Calu3 (cell line): ENCODE measurements at regions not wholly inside any gene's neighbourhood (a gene's known extent, or its start where the extent isn't known, plus 50 kb on each side); places are given as distances from the start of the nearest gene placed in this dataset.

ENCODE experiments used
- BruUV-seq: library from RNA; stranded (reverse); fragments of 400-500 nt; replicated peaks from 2 replicates; lab custom pipeline; 2021; lab: Mats Ljungman, UMichigan
- CTCF ChIA-PET: fragments of 300-600 bp; sonication (Branson Sonifier 250); formaldehyde crosslinking; loops from one replicate; lab custom pipeline; 2022; ENCODE audit warnings: antibody characterized with exemption; lab: Charles Lee
- DNase-seq: peaks from one replicate; pipeline ENCODE4 v3.0.0; 2022
- H3K27ac Mint-ChIP-seq: one replicate; pipeline ENCODE4 v1.8.0; 2022; ENCODE audit warnings: mixed read lengths; ENCODE audit not compliant: unreplicated experiment
- H3K27me3 Mint-ChIP-seq: one replicate; pipeline ENCODE4 v1.8.0; 2022; ENCODE audit warnings: mixed read lengths; ENCODE audit not compliant: unreplicated experiment
- H3K36me3 Mint-ChIP-seq: one replicate; pipeline ENCODE4 v1.8.0; 2022; ENCODE audit warnings: mild to moderate bottlenecking, moderate library complexity, mixed read lengths; ENCODE audit not compliant: insufficient read depth, unreplicated experiment
- H3K4me1 Mint-ChIP-seq: one replicate; pipeline ENCODE4 v1.8.0; 2022; ENCODE audit warnings: mild to moderate bottlenecking, low read depth, mixed read lengths; ENCODE audit not compliant: unreplicated experiment
- H3K4me3 Mint-ChIP-seq: one replicate; pipeline ENCODE4 v1.8.0; 2022; ENCODE audit warnings: mild to moderate bottlenecking, low read depth, moderate library complexity, mixed read lengths; ENCODE audit not compliant: unreplicated experiment
- H3K9me3 Mint-ChIP-seq: one replicate; pipeline ENCODE4 v1.8.0; 2022; ENCODE audit warnings: low read depth, mixed read lengths; ENCODE audit not compliant: unreplicated experiment
- intact Hi-C: fragments of 100-400 bp; cut with micrococcal nuclease; formaldehyde crosslinking; loops from one replicate; pipeline ENCODE4 v1.10.0; 2022; ENCODE audit not compliant: unreplicated experiment
- TF ChIP-seq, protein P1 (sequence below): fragments of 200-600 bp; IDR thresholded peaks from one replicate; pipeline ENCODE4 v1.8.0; 2022; ENCODE audit warnings: antibody characterized with exemption; ENCODE audit not compliant: unreplicated experiment

- DNase-seq: no peak
- H3K36me3 Mint-ChIP-seq: peaks cover 5% of the 10 kb centered on the region
- intact Hi-C loops: no loop called here
- TF ChIP-seq, protein P1, sequence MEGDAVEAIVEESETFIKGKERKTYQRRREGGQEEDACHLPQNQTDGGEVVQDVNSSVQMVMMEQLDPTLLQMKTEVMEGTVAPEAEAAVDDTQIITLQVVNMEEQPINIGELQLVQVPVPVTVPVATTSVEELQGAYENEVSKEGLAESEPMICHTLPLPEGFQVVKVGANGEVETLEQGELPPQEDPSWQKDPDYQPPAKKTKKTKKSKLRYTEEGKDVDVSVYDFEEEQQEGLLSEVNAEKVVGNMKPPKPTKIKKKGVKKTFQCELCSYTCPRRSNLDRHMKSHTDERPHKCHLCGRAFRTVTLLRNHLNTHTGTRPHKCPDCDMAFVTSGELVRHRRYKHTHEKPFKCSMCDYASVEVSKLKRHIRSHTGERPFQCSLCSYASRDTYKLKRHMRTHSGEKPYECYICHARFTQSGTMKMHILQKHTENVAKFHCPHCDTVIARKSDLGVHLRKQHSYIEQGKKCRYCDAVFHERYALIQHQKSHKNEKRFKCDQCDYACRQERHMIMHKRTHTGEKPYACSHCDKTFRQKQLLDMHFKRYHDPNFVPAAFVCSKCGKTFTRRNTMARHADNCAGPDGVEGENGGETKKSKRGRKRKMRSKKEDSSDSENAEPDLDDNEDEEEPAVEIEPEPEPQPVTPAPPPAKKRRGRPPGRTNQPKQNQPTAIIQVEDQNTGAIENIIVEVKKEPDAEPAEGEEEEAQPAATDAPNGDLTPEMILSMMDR: no peak
- peaks cover 3% of the 10 kb centered on the region for H3K9me3 Mint-ChIP-seq
- no peaks in the 10 kb centered on the region for H3K4me1 Mint-ChIP-seq
- BruUV-seq: no TSS peak
- H3K27me3 Mint-ChIP-seq: peaks cover 76% of the 10 kb centered on the region
- CTCF ChIA-PET: no interaction called here
- no peak overlapping the region for H3K27ac Mint-ChIP-seq
- H3K4me3 Mint-ChIP-seq: no peak overlapping the region
Measured at GRCh38 chr9:92177591-92177990, 62.4 kb upstream of the SPTLC1 start.

DNA sequence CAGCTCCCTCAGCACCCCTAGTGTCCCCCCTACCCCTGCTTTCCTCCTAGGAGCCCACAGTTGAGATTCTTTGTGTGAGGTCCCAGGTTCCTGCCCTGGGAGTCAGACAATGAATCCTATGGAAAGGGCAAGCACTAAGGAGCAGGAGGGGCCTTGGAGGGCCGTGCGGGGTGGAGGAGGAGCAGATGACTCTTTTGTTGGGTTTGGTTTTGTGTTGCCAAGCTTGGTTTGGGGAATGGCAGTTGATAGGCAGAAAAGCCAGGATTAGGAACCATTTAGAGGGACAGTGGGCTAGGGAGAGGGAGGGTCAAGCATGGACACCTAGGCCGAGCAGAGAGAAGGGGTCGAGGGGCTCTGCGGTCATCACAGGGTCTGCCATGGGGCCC lies 61.6 kb upstream of the SPTLC1 start:
- Mint-ChIP-seq H3K36me3 (peaks cover 5% of the 10 kb centered on the region), H3K4me3 (no peak overlapping the region), H3K27ac (no peak overlapping the region), H3K4me1 (no peaks in the 10 kb centered on the region), H3K9me3 (peaks cover 3% of the 10 kb centered on the region), H3K27me3 (peaks cover 72% of the 10 kb centered on the region)
- intact Hi-C loops: no loop called here
- CTCF ChIA-PET: interaction anchor here (0.5 kb wide), 1 partner anchor 247 kb away, joined by 3 read pairs; no protein-coding TSS in a partner anchor
- no TSS peak for BruUV-seq
- TF ChIP-seq, protein P1: no peak
- no peak for DNase-seq

- intact Hi-C loops: no loop called here
- BruUV-seq: no TSS peak
- Mint-ChIP-seq H3K4me1 (no peaks in the 10 kb centered on the region), H3K9me3 (peaks cover 3% of the 10 kb centered on the region), H3K36me3 (peaks cover 5% of the 10 kb centered on the region), H3K27ac (no peak overlapping the region), H3K27me3 (peaks cover 69% of the 10 kb centered on the region), H3K4me3 (no peak overlapping the region)
- TF ChIP-seq, protein P1: no peak
- CTCF ChIA-PET: interaction anchor here (0.5 kb wide), 1 partner anchor 248 kb away, joined by 3 read pairs; no protein-coding TSS in a partner anchor
- no peak for DNase-seq
Measured at GRCh38 chr9:92176068-92176799, 61.0 kb upstream of the SPTLC1 start.

GRCh38 chr9:92175441-92175840 lies 60.2 kb upstream of the SPTLC1 start:
- Mint-ChIP-seq H3K4me1 (no peaks in the 10 kb centered on the region), H3K27me3 (peaks cover 61% of the 10 kb centered on the region), H3K9me3 (peaks cover 3% of the 10 kb centered on the region), H3K27ac (no peak overlapping the region), H3K36me3 (peaks cover 5% of the 10 kb centered on the region), H3K4me3 (no peak overlapping the region)
- intact Hi-C loops: no loop called here
- TF ChIP-seq, protein P1: no peak
- CTCF ChIA-PET: no interaction called here
- DNase-seq: no peak
- no TSS peak for BruUV-seq
